HEK293T (cell line): ENCODE measurements at regions not wholly inside any gene's neighbourhood (a gene's known extent, or its start where the extent isn't known, plus 50 kb on each side); places are given as distances from the start of the nearest gene placed in this dataset.

Experiments
- ZNF384 ChIP-seq: fragments of 450-650 bp; IDR thresholded peaks from 2 replicates; pipeline ENCODE4 v1.6.1; 2016
- TF ChIP-seq, protein P1 (sequence below): fragments of 450-650 bp; IDR thresholded peaks from 2 replicates; pipeline ENCODE4 v1.6.1; 2016

DNA sequence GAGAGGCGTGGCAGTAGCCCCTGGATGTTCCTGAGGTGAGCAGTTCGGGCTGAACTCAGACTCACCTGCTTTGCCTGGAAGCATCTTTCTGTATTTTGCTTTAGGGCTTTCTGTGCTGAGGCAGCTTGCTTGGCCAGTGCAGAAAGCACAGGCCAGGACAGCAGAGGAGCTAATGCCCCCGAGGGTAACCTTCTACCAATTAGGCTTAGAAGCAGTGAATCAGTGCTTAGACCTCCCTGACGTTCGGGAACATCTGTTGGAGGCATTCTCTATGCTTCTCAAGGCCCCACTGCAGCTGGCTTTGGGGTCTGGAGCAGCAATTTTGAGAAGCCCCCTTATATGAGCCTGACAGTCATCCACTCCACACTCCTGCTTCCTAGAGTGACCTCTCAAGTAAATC, 350.7 kb upstream of the PROK2 start:
- TF ChIP-seq, protein P1, sequence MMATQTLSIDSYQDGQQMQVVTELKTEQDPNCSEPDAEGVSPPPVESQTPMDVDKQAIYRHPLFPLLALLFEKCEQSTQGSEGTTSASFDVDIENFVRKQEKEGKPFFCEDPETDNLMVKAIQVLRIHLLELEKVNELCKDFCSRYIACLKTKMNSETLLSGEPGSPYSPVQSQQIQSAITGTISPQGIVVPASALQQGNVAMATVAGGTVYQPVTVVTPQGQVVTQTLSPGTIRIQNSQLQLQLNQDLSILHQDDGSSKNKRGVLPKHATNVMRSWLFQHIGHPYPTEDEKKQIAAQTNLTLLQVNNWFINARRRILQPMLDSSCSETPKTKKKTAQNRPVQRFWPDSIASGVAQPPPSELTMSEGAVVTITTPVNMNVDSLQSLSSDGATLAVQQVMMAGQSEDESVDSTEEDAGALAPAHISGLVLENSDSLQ: no peak
- TF ChIP-seq ZNF384: no peak
